Activated CD4-positive, alpha-beta memory T cell treated with anti-CD3 and anti-CD28 coated beads for 36 hours (primary cell): ENCODE measurements at regions not wholly inside any gene's neighbourhood (a gene's known extent, or its start where the extent isn't known, plus 50 kb on each side); places are given as distances from the start of the nearest gene placed in this dataset.

Experiments used
- CTCF ChIA-PET: fragments of 350-600 bp; sonication (Branson Sonifier 250); formaldehyde crosslinking; loops from one replicate; lab custom pipeline; 2021; ENCODE audit warnings: antibody characterized with exemption, inconsistent platforms; lab: Charles Lee
- POLR2A ChIA-PET: fragments of 350-600 bp; sonication (Branson Sonifier 250); formaldehyde crosslinking; loops from one replicate; lab custom pipeline; 2021; ENCODE audit warnings: antibody characterized with exemption; lab: Charles Lee
- DNase-seq: peaks from one replicate; pipeline ENCODE4 v3.0.0-alpha.2; 2020
- H3K27ac Mint-ChIP-seq: one replicate; pipeline ENCODE4 v1.8.0; 2021; ENCODE audit warnings: mixed read lengths
- H3K27me3 Mint-ChIP-seq: one replicate; pipeline ENCODE4 v1.8.0; 2021; ENCODE audit warnings: mixed read lengths
- H3K36me3 Mint-ChIP-seq: one replicate; pipeline ENCODE4 v1.8.0; 2021; ENCODE audit warnings: mixed read lengths
- H3K4me1 Mint-ChIP-seq: one replicate; pipeline ENCODE4 v1.8.0; 2021; ENCODE audit warnings: low read depth, mixed read lengths
- H3K4me3 Mint-ChIP-seq: one replicate; pipeline ENCODE4 v1.8.0; 2021; ENCODE audit warnings: mild to moderate bottlenecking, mixed read lengths
- H3K9me3 Mint-ChIP-seq: one replicate; pipeline ENCODE4 v1.8.0; 2021; ENCODE audit warnings: mixed read lengths
- intact Hi-C: fragments of 100-400 bp; cut with micrococcal nuclease; formaldehyde crosslinking; loops from one replicate; pipeline ENCODE4 v1.15.1; 2023

DNA sequence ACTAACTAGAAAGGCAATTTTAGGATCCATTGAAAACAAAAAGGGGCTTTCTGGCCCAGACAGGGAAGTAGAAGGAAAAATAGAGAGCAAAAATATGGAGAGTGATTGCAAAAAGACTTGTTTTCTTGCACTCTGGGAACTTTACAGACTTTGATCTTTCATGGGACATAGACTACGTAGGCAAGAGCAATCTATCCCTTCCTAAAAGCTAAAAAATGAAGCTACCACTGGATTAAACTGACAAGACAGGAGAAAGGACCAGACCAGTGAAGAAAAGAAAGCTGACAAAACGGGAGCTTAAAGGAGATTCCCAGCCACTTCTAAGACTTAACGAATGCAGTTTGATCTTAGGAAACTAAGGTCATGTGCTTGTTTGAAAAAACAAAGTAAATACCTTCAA, 524.5 kb downstream of the KLF5 start:
- intact Hi-C loops = no loop called here
- DNase-seq = no peak
- H3K4me3 Mint-ChIP-seq = no peak overlapping the region
- ChIA-PET CTCF (no interaction called here), POLR2A (no interaction called here)
- no peaks in the 10 kb centered on the region for H3K36me3 Mint-ChIP-seq
- no peaks in the 10 kb centered on the region for H3K27me3 Mint-ChIP-seq
- no peak overlapping the region for H3K27ac Mint-ChIP-seq
- peaks cover 9% of the 10 kb centered on the region for H3K9me3 Mint-ChIP-seq
- no peaks in the 10 kb centered on the region for H3K4me1 Mint-ChIP-seq

DNA sequence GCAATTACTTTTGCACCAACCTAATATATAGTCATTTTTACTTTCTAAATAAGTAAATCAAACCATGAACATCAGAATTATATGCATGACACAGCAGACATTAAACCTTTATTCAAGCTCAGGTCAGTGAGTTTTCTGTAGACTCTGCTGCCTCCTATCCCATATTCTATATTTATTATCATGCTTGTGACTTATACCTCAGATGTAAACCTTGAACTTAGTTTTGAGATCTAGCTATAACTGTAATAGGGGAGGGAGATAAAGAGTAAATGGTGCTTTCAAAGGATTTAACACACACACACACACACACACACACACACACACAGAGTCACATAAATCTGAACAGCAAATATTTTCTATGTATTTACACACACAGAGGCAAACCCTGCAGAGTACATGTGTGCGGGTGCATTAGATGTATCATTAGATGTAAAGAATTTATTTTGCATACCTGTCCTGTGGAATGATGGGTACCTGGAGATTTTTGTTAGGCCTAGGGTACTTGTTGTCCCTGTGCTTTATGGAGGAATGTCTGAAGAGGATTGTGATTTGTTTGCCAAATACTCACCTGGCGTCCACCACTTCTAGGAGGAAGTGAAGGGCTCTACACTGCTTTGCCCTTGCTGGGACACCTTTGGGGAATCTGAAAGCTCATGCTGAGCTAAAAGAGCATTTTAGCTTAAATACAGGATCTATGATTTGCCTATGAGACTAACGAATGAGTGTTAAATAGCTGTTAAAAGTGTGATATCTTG, 521.9 kb downstream of the KLF5 start:
- Mint-ChIP-seq H3K4me1 (no peaks in the 10 kb centered on the region), H3K27me3 (no peaks in the 10 kb centered on the region), H3K4me3 (no peak overlapping the region), H3K36me3 (no peaks in the 10 kb centered on the region), H3K27ac (no peak overlapping the region), H3K9me3 (peaks cover 4% of the 10 kb centered on the region)
- CTCF ChIA-PET = interaction anchor here (0.7 kb wide), 1 partner anchor 1625 kb away, joined by 4 read pairs; no protein-coding TSS in a partner anchor
- POLR2A ChIA-PET = no interaction called here
- intact Hi-C loops = no loop called here
- DNase-seq = no peak

DNA sequence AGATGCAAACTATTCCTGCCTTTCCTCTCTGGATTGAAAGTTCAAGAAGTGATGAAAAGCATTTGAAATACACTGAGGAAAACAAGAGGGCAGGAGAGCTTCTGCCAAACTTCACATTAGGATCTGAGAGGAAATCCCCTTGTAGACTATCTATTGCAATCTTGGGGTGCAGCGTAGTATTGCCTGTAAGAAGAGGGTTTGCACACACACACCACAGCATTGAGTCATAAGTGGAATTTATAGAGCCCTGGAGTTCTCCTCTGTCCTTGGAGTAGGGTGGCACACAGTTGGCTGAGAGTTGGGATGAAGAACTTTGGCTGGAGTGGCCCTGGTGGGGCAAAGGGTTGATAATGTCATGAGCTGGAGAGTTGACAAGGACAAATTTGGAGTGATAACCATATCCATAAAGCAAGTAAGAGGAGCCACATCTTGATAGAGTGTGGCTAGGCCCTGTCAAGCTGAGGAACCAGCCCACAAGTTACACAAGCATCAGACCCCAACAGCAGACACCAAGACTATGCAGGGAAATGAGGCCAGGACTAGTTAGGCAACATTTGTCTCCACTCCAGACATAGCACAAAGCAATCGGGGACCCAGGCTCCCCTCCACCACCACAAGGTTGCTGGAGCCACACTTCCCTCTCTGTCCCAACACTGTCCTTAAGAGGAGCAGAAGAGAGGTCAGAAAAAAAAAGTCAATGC, 520.9 kb downstream of the KLF5 start:
- H3K4me1 Mint-ChIP-seq = no peaks in the 10 kb centered on the region
- H3K27ac Mint-ChIP-seq = no peak overlapping the region
- no peak overlapping the region for H3K4me3 Mint-ChIP-seq
- ChIA-PET CTCF (no interaction called here), POLR2A (no interaction called here)
- no peak for DNase-seq
- intact Hi-C loops = no loop called here
- no peaks in the 10 kb centered on the region for H3K36me3 Mint-ChIP-seq
- H3K27me3 Mint-ChIP-seq = no peaks in the 10 kb centered on the region
- H3K9me3 Mint-ChIP-seq = no peaks in the 10 kb centered on the region

DNA sequence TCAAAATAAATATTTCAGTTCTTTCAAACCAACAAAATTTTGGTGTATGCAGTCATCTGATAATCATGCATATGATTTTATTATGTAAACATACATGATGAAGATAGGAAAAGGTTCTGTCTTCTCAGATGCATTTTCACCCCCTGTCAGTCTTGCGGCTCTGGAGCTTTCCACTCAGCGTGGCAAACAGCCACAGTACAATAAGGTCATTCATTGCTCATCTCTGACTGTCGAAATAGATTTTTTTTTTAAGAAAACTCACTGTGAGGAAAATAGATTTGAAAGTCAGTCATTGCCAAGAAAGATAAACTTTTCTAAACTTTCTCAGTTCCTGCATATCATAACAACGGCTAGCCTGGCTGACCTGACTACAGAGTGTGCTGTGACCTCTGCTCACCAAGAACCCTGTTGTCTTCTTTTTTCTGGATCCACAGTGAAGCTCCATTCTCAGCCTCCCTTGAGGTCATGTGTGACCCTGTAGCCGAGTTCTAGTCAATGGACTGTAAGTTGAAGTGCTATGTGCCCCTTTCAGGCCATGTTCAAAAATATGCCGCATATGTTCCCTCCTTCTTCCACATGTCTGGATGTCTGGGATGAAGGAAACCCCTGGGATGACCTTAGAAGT, 519.6 kb downstream of the KLF5 start:
- Mint-ChIP-seq H3K27me3 (no peaks in the 10 kb centered on the region), H3K4me1 (no peaks in the 10 kb centered on the region), H3K36me3 (no peaks in the 10 kb centered on the region), H3K9me3 (no peaks in the 10 kb centered on the region), H3K4me3 (no peak overlapping the region), H3K27ac (no peak overlapping the region)
- POLR2A ChIA-PET = no interaction called here
- DNase-seq = no peak
- CTCF ChIA-PET = no interaction called here
- intact Hi-C loops = no loop called here

DNA sequence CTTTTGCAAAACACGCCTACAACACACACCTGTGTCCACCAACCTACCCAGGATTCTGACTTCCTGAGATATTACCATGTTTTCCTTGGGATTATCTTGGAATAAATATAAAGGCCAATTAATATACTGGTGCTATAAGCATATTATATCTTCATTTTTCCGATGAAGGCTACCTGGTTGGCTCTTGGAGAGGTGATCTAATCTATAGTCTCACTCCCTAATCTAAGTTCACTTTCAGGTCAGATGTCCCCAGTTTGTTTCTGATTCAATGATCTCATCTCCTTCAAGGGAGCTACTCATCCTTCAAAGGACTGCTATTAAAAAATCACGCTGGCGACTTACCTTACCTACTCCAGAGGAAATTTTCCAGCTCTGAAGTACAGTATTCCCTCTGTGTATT, 517.5 kb downstream of the KLF5 start:
- ChIA-PET POLR2A (no interaction called here), CTCF (no interaction called here)
- Mint-ChIP-seq H3K4me1 (no peaks in the 10 kb centered on the region), H3K9me3 (no peaks in the 10 kb centered on the region), H3K27ac (no peak overlapping the region), H3K4me3 (no peak overlapping the region), H3K27me3 (no peaks in the 10 kb centered on the region), H3K36me3 (no peaks in the 10 kb centered on the region)
- no peak for DNase-seq
- intact Hi-C loops = no loop called here

DNA sequence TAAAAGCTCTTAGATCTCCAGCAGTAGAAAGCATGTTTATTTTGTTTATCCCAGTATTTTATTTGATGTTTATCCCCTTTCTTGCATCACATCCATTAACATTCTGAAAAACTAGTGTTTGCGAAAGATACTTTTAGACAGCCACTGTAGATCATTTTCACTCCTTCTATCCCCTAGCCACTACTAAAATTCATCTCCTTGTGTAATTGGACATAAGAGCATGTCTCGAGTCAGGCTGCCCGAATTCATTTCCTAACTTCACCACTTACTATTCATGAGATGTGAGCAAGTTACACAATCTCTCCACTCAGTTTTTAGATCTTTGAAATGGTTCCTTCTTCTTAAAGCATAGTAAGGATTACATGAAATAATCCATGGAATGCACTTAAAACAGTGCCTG, 514.0 kb downstream of the KLF5 start:
- no peak for DNase-seq

DNA sequence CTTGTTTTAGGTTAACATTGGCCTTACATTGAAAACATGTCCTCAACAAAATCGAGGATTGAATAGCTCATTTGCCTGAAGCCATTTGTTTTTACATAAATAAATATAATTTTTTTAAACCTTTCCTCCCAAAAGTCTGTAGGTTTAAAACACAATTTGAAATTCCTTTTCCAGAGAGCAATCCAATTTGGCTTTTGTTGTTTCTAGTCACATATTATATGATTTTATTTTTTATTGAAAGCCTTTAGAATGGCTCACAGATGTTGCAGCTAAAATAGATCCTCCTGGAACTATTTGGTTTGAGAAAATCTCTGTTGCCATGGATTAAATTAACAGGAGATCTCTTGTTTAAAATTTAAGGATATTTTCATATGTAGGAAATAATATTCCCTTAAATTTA, 512.6 kb downstream of the KLF5 start:
- H3K9me3 Mint-ChIP-seq = no peaks in the 10 kb centered on the region
- H3K4me1 Mint-ChIP-seq = no peaks in the 10 kb centered on the region
- CTCF ChIA-PET = no interaction called here
- POLR2A ChIA-PET = no interaction called here
- peaks cover 1% of the 10 kb centered on the region for H3K27me3 Mint-ChIP-seq
- no peaks in the 10 kb centered on the region for H3K36me3 Mint-ChIP-seq
- H3K27ac Mint-ChIP-seq = no peak overlapping the region
- DNase-seq = no peak
- intact Hi-C loops = no loop called here
- H3K4me3 Mint-ChIP-seq = no peak overlapping the region

More for the DNA sequence above, 514.0 kb downstream of the KLF5 start:
- H3K4me1 Mint-ChIP-seq = no peaks in the 10 kb centered on the region
- POLR2A ChIA-PET = no interaction called here
- intact Hi-C loops = no loop called here
- peaks cover 1% of the 10 kb centered on the region for H3K27me3 Mint-ChIP-seq
- CTCF ChIA-PET = no interaction called here
- H3K4me3 Mint-ChIP-seq = no peak overlapping the region
- H3K9me3 Mint-ChIP-seq = no peaks in the 10 kb centered on the region
- H3K27ac Mint-ChIP-seq = no peak overlapping the region
- no peaks in the 10 kb centered on the region for H3K36me3 Mint-ChIP-seq

DNA sequence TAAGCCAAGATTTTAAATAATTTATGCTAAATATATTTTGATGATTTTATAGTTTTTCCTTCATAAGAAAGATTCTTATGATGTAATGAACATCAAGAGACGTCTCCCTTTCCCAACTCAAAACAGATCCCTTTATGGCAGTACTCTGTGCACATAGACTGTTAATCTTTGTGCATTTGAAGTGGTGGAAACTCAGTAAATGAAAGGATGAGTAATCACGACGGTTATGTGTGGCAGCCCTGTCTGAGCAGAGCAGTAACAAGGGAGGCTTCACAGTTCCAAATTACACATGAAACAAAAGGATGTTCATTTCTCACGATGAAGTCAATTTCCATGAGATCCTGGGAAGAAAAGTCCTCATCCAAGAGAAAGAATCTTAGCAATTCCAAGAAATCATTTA, 498.1 kb downstream of the KLF5 start:
- DNase-seq = no peak
- ChIA-PET POLR2A (no interaction called here), CTCF (no interaction called here)
- intact Hi-C loops = no loop called here
- Mint-ChIP-seq H3K27ac (no peak overlapping the region), H3K4me1 (no peaks in the 10 kb centered on the region), H3K9me3 (peaks cover 6% of the 10 kb centered on the region), H3K4me3 (no peak overlapping the region), H3K27me3 (peaks cover 3% of the 10 kb centered on the region), H3K36me3 (no peaks in the 10 kb centered on the region)

DNA sequence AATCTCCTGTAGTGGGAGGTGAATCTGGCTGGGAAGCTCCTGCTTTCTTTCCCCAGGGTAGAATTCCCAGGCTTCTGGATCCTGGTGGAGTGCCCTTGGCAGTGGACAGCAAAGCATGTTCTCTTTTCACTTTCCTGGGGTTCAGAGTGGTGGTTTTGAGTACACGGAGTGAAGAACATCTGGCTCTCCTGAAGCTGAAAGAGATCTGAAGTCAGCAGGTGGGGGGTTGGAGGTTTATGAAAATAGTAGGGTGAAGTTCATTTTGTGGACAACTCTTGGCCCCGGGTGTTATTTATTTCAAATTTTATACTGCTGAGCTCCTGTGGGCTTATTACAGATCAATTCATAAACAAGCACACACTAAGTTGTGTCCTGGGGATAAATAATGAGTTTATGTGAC, 497.3 kb downstream of the KLF5 start:
- POLR2A ChIA-PET = no interaction called here
- no peaks in the 10 kb centered on the region for H3K4me1 Mint-ChIP-seq
- DNase-seq = no peak
- H3K27me3 Mint-ChIP-seq = peaks cover 3% of the 10 kb centered on the region
- no peak overlapping the region for H3K4me3 Mint-ChIP-seq
- no peak overlapping the region for H3K27ac Mint-ChIP-seq
- peaks cover 6% of the 10 kb centered on the region for H3K9me3 Mint-ChIP-seq
- no peaks in the 10 kb centered on the region for H3K36me3 Mint-ChIP-seq
- intact Hi-C loops = no loop called here
- CTCF ChIA-PET = no interaction called here

DNA sequence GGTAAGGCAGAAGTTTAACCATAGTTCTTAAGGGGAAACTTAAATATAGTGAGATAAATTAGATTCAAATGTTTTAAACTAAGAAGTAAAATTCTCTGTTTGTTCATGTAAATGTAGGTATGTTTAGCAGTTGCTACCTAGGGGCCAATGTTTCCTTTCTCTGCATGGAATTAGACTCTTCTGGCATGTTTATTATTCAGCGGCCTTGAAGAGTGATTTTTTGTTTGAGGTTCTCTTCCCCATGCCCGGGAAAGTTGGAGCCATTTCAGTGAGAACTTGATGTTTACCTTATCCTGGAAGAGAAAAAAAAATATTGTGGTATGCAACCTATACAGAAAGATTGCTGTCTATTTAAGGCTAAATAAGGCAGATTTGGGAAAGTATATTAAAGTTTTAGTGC, 492.9 kb downstream of the KLF5 start:
- intact Hi-C loops = no loop called here
- Mint-ChIP-seq H3K4me1 (no peaks in the 10 kb centered on the region), H3K27me3 (peaks cover 5% of the 10 kb centered on the region), H3K27ac (no peak overlapping the region), H3K4me3 (no peak overlapping the region), H3K36me3 (no peaks in the 10 kb centered on the region), H3K9me3 (peaks cover 6% of the 10 kb centered on the region)
- no peak for DNase-seq
- ChIA-PET POLR2A (no interaction called here), CTCF (no interaction called here)

DNA sequence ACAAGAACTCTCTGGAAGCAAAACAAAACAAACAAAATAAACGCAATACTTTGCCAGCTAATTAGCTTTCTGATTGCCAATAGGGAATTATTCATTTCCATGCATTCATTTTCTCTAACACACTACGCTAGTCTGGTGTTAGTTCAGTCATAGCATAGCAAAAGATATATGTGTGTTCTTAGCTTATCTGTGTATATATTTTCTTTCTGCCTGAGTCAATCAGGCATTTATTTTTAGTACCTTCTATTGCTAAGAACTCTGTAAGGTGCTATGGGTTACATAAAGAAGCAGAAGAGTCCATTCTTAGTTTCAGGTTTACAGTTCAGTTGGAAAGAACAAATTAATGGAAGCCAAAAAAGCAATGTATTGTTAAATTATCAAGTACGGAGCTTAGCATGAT, 490.9 kb downstream of the KLF5 start:
- CTCF ChIA-PET = no interaction called here
- Mint-ChIP-seq H3K27ac (no peak overlapping the region), H3K36me3 (no peaks in the 10 kb centered on the region), H3K9me3 (peaks cover 6% of the 10 kb centered on the region), H3K4me3 (no peak overlapping the region), H3K27me3 (peaks cover 5% of the 10 kb centered on the region), H3K4me1 (no peaks in the 10 kb centered on the region)
- DNase-seq = no peak
- intact Hi-C loops = no loop called here
- POLR2A ChIA-PET = interaction anchor here (0.7 kb wide), 1 partner anchor 382 kb away, joined by 6 read pairs; no protein-coding TSS in a partner anchor

DNA sequence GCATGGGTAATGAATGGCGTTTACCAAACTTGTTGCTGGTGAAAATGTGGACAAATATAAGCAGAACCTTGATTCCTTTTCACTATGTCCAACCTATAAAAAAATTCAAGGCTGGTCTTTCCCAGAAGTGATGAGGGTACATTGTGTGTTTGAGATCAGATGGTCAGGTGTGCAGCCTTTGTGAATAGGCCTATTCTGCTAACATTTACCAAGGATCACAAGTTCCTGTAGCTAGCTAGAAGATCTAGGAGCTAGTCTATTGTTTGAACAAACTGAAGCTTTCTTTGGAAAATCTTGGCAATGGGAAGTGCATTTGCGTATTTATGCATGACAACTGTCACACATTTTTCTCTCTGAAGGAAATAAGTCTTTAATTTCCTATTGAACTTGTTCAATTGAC, 489.6 kb downstream of the KLF5 start:
- DNase-seq = no peak
- ChIA-PET POLR2A (no interaction called here), CTCF (no interaction called here)
- H3K36me3 Mint-ChIP-seq = no peaks in the 10 kb centered on the region
- H3K9me3 Mint-ChIP-seq = no peaks in the 10 kb centered on the region
- H3K4me1 Mint-ChIP-seq = no peaks in the 10 kb centered on the region
- H3K27ac Mint-ChIP-seq = no peak overlapping the region
- no peak overlapping the region for H3K4me3 Mint-ChIP-seq
- peaks cover 5% of the 10 kb centered on the region for H3K27me3 Mint-ChIP-seq
- intact Hi-C loops = no loop called here
